Spleen (tissue), 7 donors: ENCODE measurements at regions not wholly inside any gene's neighbourhood (a gene's known extent, or its start where the extent isn't known, plus 50 kb on each side); places are given as distances from the start of the nearest gene placed in this dataset.

Experiments used
- POLR2AphosphoS5 ChIP-seq, 3 donors: sonication (generic); formaldehyde crosslinking; IDR thresholded peaks; one replicate each; pipeline ENCODE4 v1.5.1; 2017; ENCODE audit warnings: antibody characterized with exemption in 3 of 3
- TF ChIP-seq, protein P1 (sequence below), 11 experiments: fragments of 200-600 bp in 7 of 11; fragments of 450-650 bp in 4 of 11; sonication (generic) in 4 of 11; IDR thresholded peaks in 8 of 11; conservative IDR thresholded peaks in 3 of 11; 1 replicate in 7 of 11; 2 replicates in 4 of 11; pipeline versions ENCODE4 v1.4.0 to v1.8.0; 2016 to 2021; ENCODE audit warnings: antibody characterized with exemption in 11 of 11, inconsistent platforms in 4 of 11, mild to moderate bottlenecking in 1 of 11
- donor health status: DM: no; HTN: no; CAD: no; lungs with moderate emphysema.
- donor health status: DM: no; HTN: no; CAD: no.
- donor health status: DM: no; HTN: no; CAD: no.

DNA sequence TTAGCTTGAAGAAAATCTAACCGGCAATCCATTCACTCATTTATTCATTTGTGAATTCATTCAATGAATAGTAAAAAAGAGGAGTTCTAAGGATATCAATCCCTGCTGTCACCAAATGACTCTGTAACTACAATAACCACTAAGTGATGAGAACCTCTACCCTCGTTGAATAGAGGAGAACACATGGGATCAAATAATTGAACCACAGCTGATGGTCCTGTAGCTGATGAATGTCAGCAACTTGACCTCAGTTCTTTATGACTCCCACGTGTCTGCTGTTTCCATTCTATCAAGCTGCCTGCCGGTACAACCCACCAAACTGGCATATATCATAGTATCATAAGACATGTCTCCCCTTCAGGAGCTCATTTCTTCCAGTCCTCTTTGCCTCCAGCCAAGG, 150.3 kb downstream of the PTGER3 start:
- TF ChIP-seq, protein P1, sequence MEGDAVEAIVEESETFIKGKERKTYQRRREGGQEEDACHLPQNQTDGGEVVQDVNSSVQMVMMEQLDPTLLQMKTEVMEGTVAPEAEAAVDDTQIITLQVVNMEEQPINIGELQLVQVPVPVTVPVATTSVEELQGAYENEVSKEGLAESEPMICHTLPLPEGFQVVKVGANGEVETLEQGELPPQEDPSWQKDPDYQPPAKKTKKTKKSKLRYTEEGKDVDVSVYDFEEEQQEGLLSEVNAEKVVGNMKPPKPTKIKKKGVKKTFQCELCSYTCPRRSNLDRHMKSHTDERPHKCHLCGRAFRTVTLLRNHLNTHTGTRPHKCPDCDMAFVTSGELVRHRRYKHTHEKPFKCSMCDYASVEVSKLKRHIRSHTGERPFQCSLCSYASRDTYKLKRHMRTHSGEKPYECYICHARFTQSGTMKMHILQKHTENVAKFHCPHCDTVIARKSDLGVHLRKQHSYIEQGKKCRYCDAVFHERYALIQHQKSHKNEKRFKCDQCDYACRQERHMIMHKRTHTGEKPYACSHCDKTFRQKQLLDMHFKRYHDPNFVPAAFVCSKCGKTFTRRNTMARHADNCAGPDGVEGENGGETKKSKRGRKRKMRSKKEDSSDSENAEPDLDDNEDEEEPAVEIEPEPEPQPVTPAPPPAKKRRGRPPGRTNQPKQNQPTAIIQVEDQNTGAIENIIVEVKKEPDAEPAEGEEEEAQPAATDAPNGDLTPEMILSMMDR (IDR thresholded peaks at IDR 0.05 in 8 of 11, conservative IDR thresholded peaks at IDR 0.05 in 3 of 11): no peak
- no peak for TF ChIP-seq POLR2AphosphoS5 (IDR thresholded peaks at IDR 0.05)
